ENCODE measurements at regions not wholly inside any gene's neighbourhood (a gene's known extent, or its start where the extent isn't known, plus 50 kb on each side); places are given as distances from the start of the nearest gene placed in this dataset.
"Not testable (repeated sequence)": the region's sequence is repeated elsewhere in the genome, so short reads cannot be mapped to it uniquely, and the experiment has no call there.

GRCh38 chr3:103510760-103511159, 1075.9 kb downstream of the ZPLD1 start:
- H3K27ac ChIP-seq = no peak overlapping the region
- TF ChIP-seq CTCF (IDR thresholded peaks at IDR 0.05) (no peak), ZFX (IDR thresholded peaks at IDR 0.05; ENCODE audit: borderline replicate concordance) (no peak)

- no peak overlapping the region for H3K27ac ChIP-seq
- no peak for TF ChIP-seq ZFX (IDR thresholded peaks at IDR 0.05; ENCODE audit: borderline replicate concordance)
- TF ChIP-seq CTCF (IDR thresholded peaks at IDR 0.05) = no peak
These were observed 1077.1 kb downstream of the ZPLD1 start for GRCh38 chr3:103511891-103512290.

- H3K27ac ChIP-seq = no peak overlapping the region
- TF ChIP-seq CTCF (IDR thresholded peaks at IDR 0.05) (no peak), ZFX (IDR thresholded peaks at IDR 0.05; ENCODE audit: borderline replicate concordance) (no peak)
These were observed 1077.8 kb downstream of the ZPLD1 start for GRCh38 chr3:103512595-103512994.

- H3K27ac ChIP-seq = no peak overlapping the region
- TF ChIP-seq CTCF (IDR thresholded peaks at IDR 0.05) = no peak
- no peak for TF ChIP-seq ZFX (IDR thresholded peaks at IDR 0.05; ENCODE audit: borderline replicate concordance)
These were observed 1078.2 kb downstream of the ZPLD1 start for GRCh38 chr3:103513003-103513402.

GRCh38 chr3:103515116-103515515, 1080.3 kb downstream of the ZPLD1 start:
- TF ChIP-seq CTCF (IDR thresholded peaks at IDR 0.05) = no peak
- TF ChIP-seq ZFX (IDR thresholded peaks at IDR 0.05; ENCODE audit: borderline replicate concordance) = no peak
- no peak overlapping the region for H3K27ac ChIP-seq

- TF ChIP-seq CTCF (IDR thresholded peaks at IDR 0.05) (no peak), ZFX (IDR thresholded peaks at IDR 0.05; ENCODE audit: borderline replicate concordance) (no peak)
- H3K27ac ChIP-seq = no peak overlapping the region
These were observed 1082.1 kb downstream of the ZPLD1 start for GRCh38 chr3:103516950-103517349.

- not testable (repeated sequence) for H3K27ac ChIP-seq
These were observed 1096.5 kb downstream of the ZPLD1 start for GRCh38 chr3:103531327-103531726.

- H3K27ac ChIP-seq = no peak overlapping the region
- TF ChIP-seq CTCF (IDR thresholded peaks at IDR 0.05) = no peak
- TF ChIP-seq ZFX (IDR thresholded peaks at IDR 0.05; ENCODE audit: borderline replicate concordance) = no peak
These were observed 1098.2 kb downstream of the ZPLD1 start for GRCh38 chr3:103532986-103533385.

All from 22Rv1 (cell line).